Gastroesophageal sphincter (tissue), 4 donors: ENCODE measurements at regions not wholly inside any gene's neighbourhood (a gene's known extent, or its start where the extent isn't known, plus 50 kb on each side); places are given as distances from the start of the nearest gene placed in this dataset.

Experiments
- ATAC-seq: fragments of 150-250 bp; one replicate; pipeline ENCODE4 v1.9.1; 2016; ENCODE audit warnings: mild to moderate bottlenecking, moderate library complexity
- H3K27ac ChIP-seq, 4 donors: fragments of 200-600 bp; sonication (generic) in 3 of 4; 1 replicate in 3 of 4; 2 replicates in 1 of 4; pipeline ENCODE4 v1.5.1; 2016 to 2019
- H3K27me3 ChIP-seq: fragments of 200-600 bp; sonication (generic); one replicate; pipeline ENCODE4 v1.5.1; 2019
- H3K36me3 ChIP-seq, 2 donors: fragments of 200-600 bp; sonication (generic); one replicate each; pipeline ENCODE4 v1.5.1; 2019; ENCODE audit warnings: control low read depth in 1 of 2
- H3K4me1 ChIP-seq, 3 donors: fragments of 200-600 bp; sonication (generic); 1 replicate in 2 of 3; 2 replicates in 1 of 3; pipeline ENCODE4 v1.5.1; 2016 to 2019; ENCODE audit warnings: control low read depth in 2 of 3
- H3K4me3 ChIP-seq, 2 donors: fragments of 200-600 bp; sonication (generic); one replicate each; pipeline ENCODE4 v1.5.1; 2019; ENCODE audit warnings: mild to moderate bottlenecking in 1 of 2, moderate library complexity in 1 of 2
- H3K9me3 ChIP-seq, 3 donors: fragments of 200-600 bp; sonication (generic); one replicate each; pipeline ENCODE4 v1.5.1; 2017 to 2019; ENCODE audit warnings: control low read depth in 2 of 3
- EP300 ChIP-seq: sonication (generic); formaldehyde crosslinking; IDR thresholded peaks from one replicate; pipeline ENCODE4 v1.6.1; 2017; ENCODE audit warnings: antibody characterized with exemption, mild to moderate bottlenecking
- POLR2A ChIP-seq, 2 donors: fragments of 450-650 bp; IDR thresholded peaks; one replicate each; pipeline ENCODE4 v1.6.1; 2017; ENCODE audit warnings: antibody characterized with exemption in 2 of 2, mild to moderate bottlenecking in 2 of 2, moderate library complexity in 1 of 2
- POLR2AphosphoS5 ChIP-seq: sonication (generic); formaldehyde crosslinking; IDR thresholded peaks from one replicate; pipeline ENCODE4 v1.6.1; 2017; ENCODE audit warnings: antibody characterized with exemption
- WGBS, 2 donors: methylation state at CpG; one replicate each; pipeline ENCODE4 v1.1.5; 2018; ENCODE audit warnings: low coverage in 1 of 2; 5-methylcytosine and 5-hydroxymethylcytosine counted together
- TF ChIP-seq, protein P1 (sequence below), 4 experiments: fragments of 200-600 bp in 2 of 4; fragments of 450-650 bp in 2 of 4; sonication (generic) in 1 of 4; IDR thresholded peaks; one replicate each; pipeline ENCODE4 v1.5.1; 2017 to 2019; ENCODE audit warnings: antibody characterized with exemption in 4 of 4, mild to moderate bottlenecking in 2 of 4, moderate library complexity in 2 of 4

DNA sequence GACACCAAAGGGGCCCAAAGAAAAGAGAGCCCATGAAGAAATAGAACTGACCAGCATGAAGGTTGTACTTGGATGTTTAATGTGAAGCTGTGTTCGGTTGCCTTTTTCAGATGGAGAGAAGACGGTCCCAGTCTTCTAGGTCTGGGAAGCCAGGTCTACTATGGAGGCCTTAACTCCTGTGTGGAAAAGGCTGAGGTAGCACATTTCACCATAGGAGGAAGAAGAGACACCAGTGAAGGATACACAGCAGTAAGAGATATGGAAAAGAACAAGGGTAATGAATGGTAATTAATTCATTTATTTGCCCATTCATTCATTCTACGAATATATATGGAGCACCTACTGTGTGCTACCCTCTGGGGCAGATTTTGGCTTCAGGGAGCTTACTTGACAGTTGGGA lies 151.6 kb upstream of the PLEKHG7 start:
- ATAC-seq = no peak
- Histone ChIP-seq H3K27me3 (no peaks in the 10 kb centered on the region), H3K4me3 (no peak overlapping the region), H3K36me3 (no peaks in the 10 kb centered on the region), H3K9me3 (no peaks in the 10 kb centered on the region), H3K27ac (no peak overlapping the region), H3K4me1 (peaks cover 0 to 38% (median 6%) of the 10 kb centered on the region in 3 donors)
- TF ChIP-seq POLR2AphosphoS5 (no peak), EP300 (no peak), POLR2A (IDR thresholded peaks at IDR 0.05) (no peak)
- TF ChIP-seq, protein P1, sequence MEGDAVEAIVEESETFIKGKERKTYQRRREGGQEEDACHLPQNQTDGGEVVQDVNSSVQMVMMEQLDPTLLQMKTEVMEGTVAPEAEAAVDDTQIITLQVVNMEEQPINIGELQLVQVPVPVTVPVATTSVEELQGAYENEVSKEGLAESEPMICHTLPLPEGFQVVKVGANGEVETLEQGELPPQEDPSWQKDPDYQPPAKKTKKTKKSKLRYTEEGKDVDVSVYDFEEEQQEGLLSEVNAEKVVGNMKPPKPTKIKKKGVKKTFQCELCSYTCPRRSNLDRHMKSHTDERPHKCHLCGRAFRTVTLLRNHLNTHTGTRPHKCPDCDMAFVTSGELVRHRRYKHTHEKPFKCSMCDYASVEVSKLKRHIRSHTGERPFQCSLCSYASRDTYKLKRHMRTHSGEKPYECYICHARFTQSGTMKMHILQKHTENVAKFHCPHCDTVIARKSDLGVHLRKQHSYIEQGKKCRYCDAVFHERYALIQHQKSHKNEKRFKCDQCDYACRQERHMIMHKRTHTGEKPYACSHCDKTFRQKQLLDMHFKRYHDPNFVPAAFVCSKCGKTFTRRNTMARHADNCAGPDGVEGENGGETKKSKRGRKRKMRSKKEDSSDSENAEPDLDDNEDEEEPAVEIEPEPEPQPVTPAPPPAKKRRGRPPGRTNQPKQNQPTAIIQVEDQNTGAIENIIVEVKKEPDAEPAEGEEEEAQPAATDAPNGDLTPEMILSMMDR (IDR thresholded peaks at IDR 0.05) = no peak
- WGBS, 2 donors = 100% methylated on average over 3 of the region's 3 CpGs

DNA sequence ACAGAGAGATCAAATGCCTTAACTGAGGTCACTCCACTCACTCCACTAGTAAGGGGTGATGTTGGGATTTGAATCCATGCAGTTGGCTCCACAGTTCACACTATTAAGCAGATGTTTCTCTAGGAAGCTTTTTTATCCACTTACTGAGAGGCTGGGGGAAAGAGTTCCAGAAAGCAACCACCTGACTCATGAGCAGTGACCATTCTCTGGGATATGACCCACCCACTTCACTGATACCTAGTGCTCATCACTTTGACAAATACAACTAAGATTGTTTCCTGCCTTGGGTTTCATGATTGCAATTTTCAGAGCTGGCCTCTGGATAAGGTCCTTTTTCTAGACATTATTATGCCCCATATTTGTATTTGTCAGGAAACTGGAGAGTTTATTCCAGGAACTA lies 152.1 kb upstream of the PLEKHG7 start:
- H3K36me3 ChIP-seq = no peaks in the 10 kb centered on the region
- H3K4me3 ChIP-seq = no peak overlapping the region
- no peak for ATAC-seq
- TF ChIP-seq EP300 (no peak), POLR2A (IDR thresholded peaks at IDR 0.05) (no peak), POLR2AphosphoS5 (no peak)
- TF ChIP-seq, protein P1 (IDR thresholded peaks at IDR 0.05) = no peak
- peaks cover 0 to 38% (median 6%) of the 10 kb centered on the region in 3 donors for H3K4me1 ChIP-seq
- no peaks in the 10 kb centered on the region for H3K27me3 ChIP-seq
- no peak overlapping the region for H3K27ac ChIP-seq
- H3K9me3 ChIP-seq = no peaks in the 10 kb centered on the region

DNA sequence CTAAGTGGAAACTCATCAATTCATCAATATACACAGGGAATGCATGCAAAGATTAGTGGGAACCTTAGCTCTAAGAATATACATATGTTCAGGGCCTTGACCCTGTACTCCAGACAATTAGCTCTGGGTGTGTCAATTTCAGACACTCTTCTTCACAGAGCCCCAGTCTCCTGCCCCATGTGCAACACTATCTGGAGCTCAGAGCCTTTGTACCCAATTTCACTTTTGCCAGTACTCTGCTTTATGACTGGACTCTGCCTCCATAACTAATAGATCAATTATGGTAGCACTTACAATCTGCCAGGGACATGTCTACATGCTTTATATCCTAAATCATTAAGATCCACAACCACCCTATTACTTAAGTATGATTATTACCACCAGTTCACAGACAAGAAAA lies 152.5 kb upstream of the PLEKHG7 start:
- Histone ChIP-seq H3K9me3 (no peaks in the 10 kb centered on the region), H3K36me3 (no peaks in the 10 kb centered on the region), H3K4me1 (peaks cover 0 to 34% (median 6%) of the 10 kb centered on the region in 3 donors), H3K27ac (no peak overlapping the region), H3K27me3 (no peaks in the 10 kb centered on the region), H3K4me3 (no peak overlapping the region)
- no peak for ATAC-seq
- TF ChIP-seq, protein P1 (IDR thresholded peaks at IDR 0.05) = no peak
- no peak for TF ChIP-seq POLR2A (IDR thresholded peaks at IDR 0.05)
- TF ChIP-seq POLR2AphosphoS5 = no peak

DNA sequence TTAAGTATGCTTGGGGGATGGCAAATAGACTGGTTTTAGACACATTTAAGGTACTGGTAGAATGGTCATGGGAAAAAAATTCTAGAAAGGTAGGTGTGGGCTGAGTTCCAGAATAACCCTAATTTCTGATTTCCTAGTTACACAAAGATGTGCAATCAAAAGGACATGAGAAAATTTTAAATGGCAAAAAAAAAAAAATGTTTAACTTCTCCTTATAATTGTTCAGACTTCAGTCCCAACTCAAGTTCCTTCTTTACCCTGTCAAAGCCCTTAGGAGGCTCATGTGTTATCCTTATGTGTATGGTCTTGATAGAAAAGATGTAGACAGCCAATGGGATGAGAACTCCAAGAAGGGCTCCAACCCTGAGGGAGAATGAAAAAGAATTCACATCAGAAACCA lies 153.3 kb upstream of the PLEKHG7 start:
- peaks cover 0 to 28% (median 4%) of the 10 kb centered on the region in 3 donors for H3K4me1 ChIP-seq

DNA sequence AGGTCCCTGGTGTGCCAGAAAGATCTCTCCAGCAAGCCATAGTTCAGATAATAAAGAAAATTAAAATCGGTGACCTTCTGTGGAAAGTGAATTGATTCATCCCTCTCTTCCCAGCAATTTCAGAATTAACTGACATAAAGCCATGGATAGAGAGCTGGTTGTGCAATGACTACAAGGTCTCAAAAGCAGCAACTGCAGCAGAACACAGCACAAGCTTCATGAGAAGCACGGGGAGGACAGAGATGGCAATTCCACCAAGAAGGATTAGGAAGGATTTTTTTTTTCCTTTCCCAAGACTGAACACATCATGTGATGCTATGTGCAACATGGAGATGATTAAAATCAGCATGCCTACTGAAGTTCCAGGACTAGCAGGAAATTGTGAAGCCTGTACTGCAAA lies 154.9 kb upstream of the PLEKHG7 start:
- Histone ChIP-seq H3K27me3 (no peaks in the 10 kb centered on the region), H3K27ac (no peak overlapping the region), H3K36me3 (no peaks in the 10 kb centered on the region), H3K4me1 (peaks cover 0 to 25% (median 0%) of the 10 kb centered on the region in 3 donors), H3K9me3 (no peaks in the 10 kb centered on the region), H3K4me3 (no peak overlapping the region)
- ATAC-seq = no peak
- WGBS, 2 donors = 83 to 100% methylated on average over 2 of the region's 2 CpGs
- TF ChIP-seq POLR2AphosphoS5 (no peak), POLR2A (IDR thresholded peaks at IDR 0.05) (no peak), EP300 (no peak)
- TF ChIP-seq, protein P1 (IDR thresholded peaks at IDR 0.05) = no peak

More for the DNA sequence above, 153.3 kb upstream of the PLEKHG7 start:
- Histone ChIP-seq H3K9me3 (no peaks in the 10 kb centered on the region), H3K27ac (no peak overlapping the region), H3K27me3 (no peaks in the 10 kb centered on the region), H3K4me3 (no peak overlapping the region), H3K36me3 (no peaks in the 10 kb centered on the region)
- ATAC-seq = no peak
- TF ChIP-seq, protein P1 (IDR thresholded peaks at IDR 0.05) = no peak
- TF ChIP-seq EP300 (no peak), POLR2A (IDR thresholded peaks at IDR 0.05) (no peak)
